Uterus (tissue), 3 donors: ENCODE measurements at regions not wholly inside any gene's neighbourhood (a gene's known extent, or its start where the extent isn't known, plus 50 kb on each side); places are given as distances from the start of the nearest gene placed in this dataset.

ENCODE experiments used
- DNase-seq, 2 donors: peaks; one replicate each; pipeline ENCODE4 v3.0.0-alpha.2; 2019 to 2020
- H3K27ac ChIP-seq, 2 donors: fragments of 200-600 bp; sonication (generic); 1 replicate in 1 of 2; 2 replicates in 1 of 2; pipeline ENCODE4 v1.5.1; 2016 to 2018
- H3K27me3 ChIP-seq, 2 donors: fragments of 200-600 bp; sonication (generic); one replicate each; pipeline ENCODE4 v1.5.1; 2018 to 2019; ENCODE audit warnings: control low read depth in 1 of 2
- H3K36me3 ChIP-seq, 2 donors: fragments of 200-600 bp; sonication (generic); one replicate each; pipeline ENCODE4 v1.5.1; 2019; ENCODE audit warnings: control low read depth in 1 of 2
- H3K4me1 ChIP-seq, 2 donors: fragments of 200-600 bp; sonication (generic); one replicate each; pipeline ENCODE4 v1.5.1; 2018 to 2019; ENCODE audit warnings: control low read depth in 1 of 2
- H3K4me3 ChIP-seq, 2 donors: fragments of 200-600 bp; sonication (generic); 1 replicate in 1 of 2; 2 replicates in 1 of 2; pipeline ENCODE4 v1.5.1; 2018 to 2019; ENCODE audit warnings: mild to moderate bottlenecking in 1 of 2
- H3K9me3 ChIP-seq, 2 donors: fragments of 200-600 bp; sonication (generic); one replicate each; pipeline ENCODE4 v1.5.1; 2019; ENCODE audit warnings: control low read depth in 1 of 2
- CTCF ChIP-seq, 4 experiments: fragments of 200-600 bp in 2 of 4; fragments of 450-650 bp in 2 of 4; sonication (generic) in 2 of 4; IDR thresholded peaks; one replicate each; pipeline ENCODE4 v1.5.1; 2016 to 2019; ENCODE audit warnings: antibody characterized with exemption in 4 of 4, mild to moderate bottlenecking in 2 of 4, moderate library complexity in 1 of 4
- POLR2A ChIP-seq, 2 donors: fragments of 450-650 bp; IDR thresholded peaks; one replicate each; pipeline ENCODE4 v1.6.1; 2016; ENCODE audit warnings: antibody characterized with exemption in 2 of 2, mild to moderate bottlenecking in 1 of 2, moderate library complexity in 1 of 2
- intact Hi-C: fragments of 100-400 bp; cut with DNase I; formaldehyde crosslinking; loops from one replicate; pipeline ENCODE4 v1.15.1; 2023; ENCODE audit warnings: low total_unique reads
- donor health status: DM: yes; HTN: yes; CAD: no.

DNA sequence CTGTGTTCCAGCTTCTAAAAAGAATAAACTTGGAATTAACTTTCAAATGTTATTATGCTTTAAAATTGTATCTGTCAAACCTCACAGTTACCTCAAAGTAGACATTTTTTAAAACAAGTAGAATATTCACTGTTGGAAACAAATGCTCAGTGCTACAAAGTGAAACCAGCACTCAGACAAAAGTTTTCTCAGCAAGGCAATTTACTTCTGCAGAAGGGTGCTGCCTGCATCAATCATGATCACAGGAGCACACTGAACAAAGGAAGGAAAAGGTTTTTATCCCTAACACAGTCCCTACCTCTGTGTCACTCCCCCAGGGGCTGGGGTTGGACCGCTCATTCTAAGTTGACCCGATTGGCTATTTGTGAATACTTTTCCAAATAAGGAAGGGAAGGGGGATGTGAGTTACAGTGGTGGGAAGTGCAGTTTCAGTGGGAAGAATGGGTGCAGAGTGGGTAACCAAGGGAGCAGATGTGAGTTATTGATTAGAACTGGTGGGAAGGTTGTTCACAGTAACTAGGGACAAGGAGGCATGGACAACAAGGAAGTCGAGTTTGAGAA lies 63.0 kb upstream of the CDK20 start:
- no peak for TF ChIP-seq POLR2A (IDR thresholded peaks at IDR 0.05)
- TF ChIP-seq CTCF (IDR thresholded peaks at IDR 0.05), result no peak
- Histone ChIP-seq H3K36me3 (no peaks in the 10 kb centered on the region), H3K4me1 (no peaks in the 10 kb centered on the region), H3K27me3 (no peaks in the 10 kb centered on the region), H3K4me3 (no peak overlapping the region), H3K9me3 (peaks cover 0 to 11% of the 10 kb centered on the region in 2 donors), H3K27ac (no peak overlapping the region)
- no peak for DNase-seq
- intact Hi-C loops, result no loop called here

GRCh38 chr9:88034964-88035363 lies 60.6 kb upstream of the CDK20 start:
- intact Hi-C loops, result no loop called here
- H3K27ac ChIP-seq, result no peak overlapping the region
- peaks cover 0 to 11% of the 10 kb centered on the region in 2 donors for H3K9me3 ChIP-seq
- no peak for DNase-seq
- H3K4me3 ChIP-seq, result no peak overlapping the region
- H3K27me3 ChIP-seq, result no peaks in the 10 kb centered on the region
- no peaks in the 10 kb centered on the region for H3K36me3 ChIP-seq
- TF ChIP-seq POLR2A (IDR thresholded peaks at IDR 0.05), result no peak
- no peak for TF ChIP-seq CTCF (IDR thresholded peaks at IDR 0.05)
- H3K4me1 ChIP-seq, result no peaks in the 10 kb centered on the region

DNA sequence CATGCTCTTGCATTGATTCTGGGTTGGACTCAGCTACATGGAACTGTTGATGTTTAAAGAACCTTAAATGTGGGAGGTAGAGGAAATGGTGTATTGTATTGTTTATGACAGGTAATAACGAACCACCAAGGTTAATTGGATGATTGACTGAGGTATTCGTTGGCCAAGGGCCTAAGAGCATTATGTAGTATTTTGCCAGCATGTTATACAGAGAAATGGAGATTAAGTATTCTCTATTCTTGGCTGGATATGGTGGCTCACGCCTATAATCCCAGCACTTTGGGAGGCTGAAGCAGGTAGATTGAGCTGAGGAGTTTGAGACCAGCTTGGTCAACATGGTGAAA lies 59.0 kb upstream of the CDK20 start:
- Histone ChIP-seq H3K4me1 (no peaks in the 10 kb centered on the region), H3K9me3 (peaks cover 0 to 11% of the 10 kb centered on the region in 2 donors), H3K4me3 (no peak overlapping the region), H3K27ac (no peak overlapping the region), H3K36me3 (no peaks in the 10 kb centered on the region), H3K27me3 (no peaks in the 10 kb centered on the region)
- intact Hi-C loops, result no loop called here
- TF ChIP-seq POLR2A (IDR thresholded peaks at IDR 0.05) (no peak), CTCF (IDR thresholded peaks at IDR 0.05) (no peak)
- DNase-seq, result no peak

- H3K27me3 ChIP-seq, result no peaks in the 10 kb centered on the region
- TF ChIP-seq POLR2A (IDR thresholded peaks at IDR 0.05) (no peak), CTCF (IDR thresholded peaks at IDR 0.05) (no peak)
- H3K9me3 ChIP-seq, result no peaks in the 10 kb centered on the region
- H3K4me3 ChIP-seq, result no peak overlapping the region
- no peaks in the 10 kb centered on the region for H3K36me3 ChIP-seq
- H3K4me1 ChIP-seq, result no peaks in the 10 kb centered on the region
- intact Hi-C loops, result no loop called here
- no peak for DNase-seq
- no peak overlapping the region for H3K27ac ChIP-seq
Observed at GRCh38 chr9:88028338-88028737, 54.0 kb upstream of the CDK20 start.

GRCh38 chr9:88026118-88026479 lies 51.8 kb upstream of the CDK20 start:
- no peak overlapping the region for H3K4me3 ChIP-seq
- H3K9me3 ChIP-seq, result no peaks in the 10 kb centered on the region
- no peak for DNase-seq
- H3K27ac ChIP-seq, result no peak overlapping the region
- TF ChIP-seq POLR2A (IDR thresholded peaks at IDR 0.05) (no peak), CTCF (IDR thresholded peaks at IDR 0.05) (no peak)
- H3K27me3 ChIP-seq, result no peaks in the 10 kb centered on the region
- H3K4me1 ChIP-seq, result no peaks in the 10 kb centered on the region
- intact Hi-C loops, result no loop called here
- no peaks in the 10 kb centered on the region for H3K36me3 ChIP-seq
